ENCODE measurements at regions not wholly inside any gene's neighbourhood (a gene's known extent, or its start where the extent isn't known, plus 50 kb on each side); places are given as distances from the start of the nearest gene placed in this dataset.

DNA sequence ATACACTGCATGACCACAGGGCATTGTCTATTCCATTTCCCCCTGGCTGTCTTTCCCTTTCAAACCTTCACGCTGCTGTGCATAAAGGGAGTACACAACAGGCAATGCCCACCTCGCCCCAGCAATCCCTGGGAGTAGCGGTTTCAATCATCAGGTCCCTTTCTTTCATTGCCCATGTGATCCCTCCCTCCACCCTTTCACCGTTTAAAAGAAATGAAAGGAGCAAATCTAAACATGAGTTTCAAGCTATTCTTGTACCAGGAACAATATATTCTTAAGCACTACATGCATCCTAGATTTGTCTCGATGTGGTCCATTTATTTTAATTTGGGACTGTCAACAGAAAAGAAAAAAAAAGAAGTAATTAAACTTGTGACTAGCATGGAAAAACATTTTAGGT lies 123.4 kb upstream of the ARGLU1 start:
- TF ChIP-seq CTCF (IDR thresholded peaks at IDR 0.05; ENCODE audit: insufficient read depth, low read depth, low read length) (no peak), EZH2 (IDR thresholded peaks at IDR 0.05; ENCODE audit: insufficient read depth, low read length) (no peak)

Data from astrocyte (in vitro differentiated cells and primary cell).